Fibroblast of lung (primary cell): ENCODE measurements at regions not wholly inside any gene's neighbourhood (a gene's known extent, or its start where the extent isn't known, plus 50 kb on each side); places are given as distances from the start of the nearest gene placed in this dataset.

Source experiments
- CTCF ChIP-seq, 2 donors: IDR thresholded peaks in 1 of 2; conservative IDR thresholded peaks in 1 of 2; 1 replicate in 1 of 2; 2 replicates in 1 of 2; pipeline ENCODE4 v1.5.1; 2011 to 2012; ENCODE audit warnings: low read length in 2 of 2, control low read depth in 1 of 2, inconsistent platforms in 1 of 2, low read depth in 1 of 2, mild to moderate bottlenecking in 1 of 2
- EZH2 ChIP-seq: IDR thresholded peaks from 2 replicates; pipeline ENCODE4 v1.5.1; 2012; ENCODE audit warnings: low read length, control low read depth, mild to moderate bottlenecking; ENCODE audit errors: missing control alignments

- TF ChIP-seq CTCF (conservative IDR thresholded peaks at IDR 0.05 in 1 of 2, IDR thresholded peaks at IDR 0.05 in 1 of 2; ENCODE audit: low read depth in 1 of 2, low read length in 2 of 2) (no peak), EZH2 (no peak)
These were observed 511.9 kb downstream of the MID1IP1 start for GRCh38 chrX:39313146-39313545.
